GM10248 (cell line): ENCODE measurements at regions not wholly inside any gene's neighbourhood (a gene's known extent, or its start where the extent isn't known, plus 50 kb on each side); places are given as distances from the start of the nearest gene placed in this dataset.
"Not testable (repeated sequence)": the region's sequence is repeated elsewhere in the genome, so short reads cannot be mapped to it uniquely, and the experiment has no call there.

Experiments used
- CTCF ChIA-PET: fragments of 300-600 bp; sonication (Branson Sonifier 250); formaldehyde crosslinking; extraction: SDS; loops from one replicate; lab custom pipeline; 2021; ENCODE audit warnings: antibody characterized with exemption; lab: Yijun Ruan, JAX
- POLR2A ChIA-PET: fragments of 350-650 bp; sonication (Branson Sonifier 250); formaldehyde crosslinking; extraction: SDS; loops from one replicate; lab custom pipeline; 2020; ENCODE audit warnings: antibody characterized with exemption; lab: Yijun Ruan, JAX
- DNase-seq: peaks from one replicate; pipeline ENCODE4 v3.0.0; 2012; ENCODE audit errors: extremely low spot score
- CTCF ChIP-seq: IDR thresholded peaks from 2 replicates; pipeline ENCODE4 v1.5.1; 2012; ENCODE audit warnings: mild to moderate bottlenecking, low read depth; ENCODE audit errors: extremely low read depth, missing control alignments, control extremely low read depth

DNA sequence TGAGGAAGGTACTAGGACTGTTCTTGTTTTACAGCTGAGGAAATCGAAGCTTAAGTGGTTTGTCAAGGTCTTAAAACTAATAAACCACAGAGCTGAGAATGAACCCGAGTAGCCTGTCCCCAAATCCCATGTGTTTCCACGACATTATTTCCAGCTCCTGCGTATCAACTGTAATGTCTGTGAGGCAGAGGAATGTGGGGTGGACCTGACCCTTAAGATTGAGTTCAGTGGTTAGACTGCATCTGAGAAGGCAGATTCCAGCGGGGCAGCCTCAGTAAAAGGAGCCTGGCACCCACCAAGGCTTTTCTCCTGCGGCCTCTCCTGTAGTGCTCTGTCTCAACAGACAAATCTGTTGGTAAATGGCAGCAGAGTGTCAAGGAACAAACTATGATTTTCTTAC is 81.9 kb upstream of the TMEM178A start:
- CTCF ChIA-PET = no interaction called here
- TF ChIP-seq CTCF = no peak
- DNase-seq = no peak
- POLR2A ChIA-PET = no interaction called here

DNA sequence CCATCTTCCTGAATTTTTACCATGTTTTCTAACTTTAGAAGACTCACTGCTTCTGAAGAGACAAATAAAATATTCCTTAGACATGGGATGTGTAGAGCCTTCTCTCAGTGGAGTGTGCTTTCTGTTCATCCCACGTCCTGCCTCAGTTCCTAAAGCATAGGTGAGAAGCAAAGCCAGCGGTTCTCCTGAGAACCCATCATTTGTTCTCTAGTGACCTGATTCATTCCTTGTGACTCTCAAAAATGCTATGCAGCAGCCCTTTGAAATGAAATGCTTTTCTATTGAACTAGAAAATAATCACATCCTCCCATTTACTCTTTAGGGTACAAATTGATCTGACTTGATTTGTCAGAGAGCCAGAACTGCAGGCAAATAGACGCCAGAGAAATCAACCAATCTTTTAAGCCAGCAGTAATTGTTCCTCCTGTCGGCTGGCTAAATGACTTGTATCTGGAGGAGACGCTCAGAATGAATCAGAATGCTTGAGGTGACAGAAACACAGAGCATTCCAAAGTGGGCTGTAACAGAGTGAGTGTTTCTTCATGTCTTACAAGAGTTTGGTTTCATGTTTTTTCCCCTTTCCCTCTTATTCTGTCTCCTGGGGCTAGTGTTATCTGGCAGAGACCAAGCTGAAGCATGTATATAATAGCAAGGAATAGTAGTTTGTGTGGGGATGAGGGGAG is 81.3 kb upstream of the TMEM178A start:
- POLR2A ChIA-PET = no interaction called here
- no peak for TF ChIP-seq CTCF
- no peak for DNase-seq
- CTCF ChIA-PET = interaction anchor here (0.9 kb wide), 1 partner anchor 9 kb away, joined by 3 read pairs; no protein-coding TSS in a partner anchor

DNA sequence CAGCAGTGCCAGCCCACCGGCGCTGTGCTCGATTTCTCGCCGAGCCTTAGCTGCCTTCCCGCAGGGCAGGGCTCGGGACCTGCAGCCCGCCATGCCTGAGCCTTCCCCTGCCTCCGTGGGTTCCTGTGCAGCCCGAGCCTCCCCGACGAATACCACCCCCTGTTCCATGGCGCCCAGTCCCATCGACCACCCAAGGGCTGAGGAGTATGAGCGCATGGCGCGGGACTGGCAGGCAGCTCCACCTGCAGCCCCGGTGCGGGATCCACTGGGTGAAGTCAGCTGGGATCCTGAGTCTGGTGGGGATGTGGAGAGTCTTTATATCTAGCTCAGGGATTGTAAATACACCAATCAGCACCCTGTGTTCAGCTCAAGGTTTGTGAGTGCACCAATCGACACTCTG is 80.2 kb upstream of the TMEM178A start:
- CTCF ChIA-PET = interaction anchor here (0.9 kb wide), 1 partner anchor 8 kb away, joined by 3 read pairs; no protein-coding TSS in a partner anchor
- DNase-seq, POLR2A ChIA-PET: not testable (repeated sequence)

- ChIA-PET CTCF (interaction anchor here (1.5 kb wide), 1 partner anchor 13 kb away, joined by 3 read pairs; no protein-coding TSS in a partner anchor), POLR2A (no interaction called here)
- TF ChIP-seq CTCF = no peak
- no peak for DNase-seq
These were observed 78.5 kb upstream of the TMEM178A start for GRCh38 chr2:39587168-39587567.

GRCh38 chr2:39587641-39588040 is 78.1 kb upstream of the TMEM178A start:
- POLR2A ChIA-PET = no interaction called here
- CTCF ChIA-PET = interaction anchor here (1.5 kb wide), 1 partner anchor 14 kb away, joined by 3 read pairs; no protein-coding TSS in a partner anchor
- no peak for DNase-seq
- no peak for TF ChIP-seq CTCF

- DNase-seq = peak; percentile 22
- peak; percentile 38 for TF ChIP-seq CTCF
- ChIA-PET CTCF (interaction anchor here (0.9 to 2.3 kb wide), 7 partner anchors 9 to 136 kb away, joined by 3 to 12 read pairs (median 3); no protein-coding TSS in a partner anchor), POLR2A (no interaction called here)
These were observed 72.0 kb upstream of the TMEM178A start for GRCh38 chr2:39593439-39594393.
